HepG2 (cell line): ENCODE measurements at regions not wholly inside any gene's neighbourhood (a gene's known extent, or its start where the extent isn't known, plus 50 kb on each side); places are given as distances from the start of the nearest gene placed in this dataset.

Experiments
- ATAC-seq: fragments of 200-7000 bp; cut with Tn5 transposase; 3 replicates; pipeline ENCODE4 v1.9.1; 2020; ENCODE audit warnings: mild to moderate bottlenecking, moderate library complexity
- BruUV-seq: library from RNA; stranded (reverse); fragments of 400-500 nt; replicated peaks from 2 replicates; lab custom pipeline; 2021; lab: Mats Ljungman, UMichigan
- CTCF ChIA-PET: fragments of 300-600 bp; formaldehyde crosslinking; extraction: SDS; loops from one replicate; lab custom pipeline; 2021; ENCODE audit warnings: low total read pairs, inconsistent platforms, low intra/inter-chr PET ratio; lab: Yijun Ruan, JAX
- POLR2A ChIA-PET: fragments of 350-600 bp; sonication (Branson Sonifier 250); formaldehyde crosslinking; loops from one replicate; lab custom pipeline; 2020; ENCODE audit warnings: antibody characterized with exemption, inconsistent platforms; lab: Yijun Ruan, JAX
- DNase-seq: peaks from one replicate; pipeline ENCODE4 v3.0.0-alpha.2; 2015; ENCODE audit warnings: low spot score
- FAIRE-seq: peaks from 3 replicates; lab custom pipeline; 2011; peaks lifted over from hg19 to GRCh38; lab: Jason Lieb, UNC
- H2AFZ ChIP-seq: one replicate; pipeline ENCODE4 v1.6.1; 2011; ENCODE audit warnings: low read length, inconsistent platforms
- H3K27ac ChIP-seq: fragments of 300-600 bp; 3 replicates; pipeline ENCODE4 v1.8.0; 2011; ENCODE audit warnings: mixed run types, mild to moderate bottlenecking, mixed read lengths, low read length, inconsistent platforms; ENCODE audit not compliant: insufficient read depth; ENCODE audit errors: extremely low read length
- H3K27me3 ChIP-seq, 2 experiments: fragments of 200-600 bp in 1 of 2; 2 replicates in 1 of 2; 3 replicates in 1 of 2; pipeline versions ENCODE4 v1.6.0 to v1.8.0; 2011; ENCODE audit warnings: low read length in 2 of 2, mild to moderate bottlenecking in 2 of 2, moderate library complexity in 2 of 2, inconsistent platforms in 1 of 2; ENCODE audit not compliant: insufficient read depth in 2 of 2, control insufficient read depth in 1 of 2
- H3K36me3 ChIP-seq, 2 experiments: fragments of 200-600 bp in 1 of 2; replicated peaks in 1 of 2; 2 replicates in 1 of 2; 3 replicates in 1 of 2; pipeline versions ENCODE4 v1.5.1 to v1.8.0; 2011; ENCODE audit warnings: low read length in 2 of 2, inconsistent platforms in 1 of 2; ENCODE audit not compliant: insufficient read depth in 2 of 2, control insufficient read depth in 1 of 2
- H3K4me1 ChIP-seq: 2 replicates; pipeline ENCODE4 v1.5.1; 2012; ENCODE audit warnings: low read length, inconsistent platforms; ENCODE audit not compliant: insufficient read depth
- H3K4me2 ChIP-seq: 2 replicates; pipeline ENCODE4 v1.6.0; 2011; ENCODE audit warnings: low read depth, low read length, inconsistent platforms
- H3K4me3 ChIP-seq, 3 experiments: fragments of 200-600 bp in 1 of 3; sonication (generic), shearing (Covaris generic) in 1 of 3; replicated peaks in 1 of 3; 2 replicates each; pipeline ENCODE4 v1.5.1; 2011 to 2016; ENCODE audit warnings: low read length in 3 of 3, inconsistent platforms in 2 of 3, low read depth in 2 of 3, mild to moderate bottlenecking in 2 of 3, control low read depth in 1 of 3, mixed read lengths in 1 of 3; ENCODE audit not compliant: insufficient read depth in 1 of 3
- H3K79me2 ChIP-seq: one replicate; pipeline ENCODE4 v1.6.1; 2011; ENCODE audit warnings: low read length, inconsistent platforms; ENCODE audit not compliant: insufficient read depth
- H3K9ac ChIP-seq: 2 replicates; pipeline ENCODE4 v1.6.0; 2011; ENCODE audit warnings: mild to moderate bottlenecking, low read depth, low read length, inconsistent platforms; ENCODE audit not compliant: insufficient read depth
- H3K9me3 ChIP-seq: 2 replicates; pipeline ENCODE4 v1.5.1; 2012; ENCODE audit warnings: mild to moderate bottlenecking, low read length
- H4K20me1 ChIP-seq: 2 replicates; pipeline ENCODE4 v1.6.0; 2011; ENCODE audit warnings: inconsistent platforms, mild to moderate bottlenecking, low read length, moderate library complexity; ENCODE audit not compliant: insufficient read depth
- CREB1 ChIP-seq, 2 experiments: fragments of 450-650 bp in 1 of 2; IDR thresholded peaks; 2 replicates each; pipeline ENCODE4 v1.6.1; 2016 to 2017; ENCODE audit warnings: control low read depth in 1 of 2, mild to moderate bottlenecking in 1 of 2, missing compliant biosample characterization in 1 of 2, missing genetic modification characterization in 1 of 2
- FOXP4 ChIP-seq: sonication (generic); formaldehyde crosslinking; IDR thresholded peaks from 2 replicates; pipeline ENCODE4 v1.4.0; 2020; ENCODE audit warnings: missing genetic modification reagents
- GLMP ChIP-seq: sonication (generic); formaldehyde crosslinking; IDR thresholded peaks from 2 replicates; pipeline ENCODE4 v1.9.0; 2021; ENCODE audit warnings: missing genetic modification reagents, mild to moderate bottlenecking, borderline replicate concordance
- NR0B2 ChIP-seq: sonication (generic); formaldehyde crosslinking; IDR thresholded peaks from 2 replicates; pipeline ENCODE4 v1.4.0; 2020; ENCODE audit warnings: mild to moderate bottlenecking, missing genetic modification reagents
- PRMT3 ChIP-seq: sonication (generic); formaldehyde crosslinking; IDR thresholded peaks from 2 replicates; pipeline ENCODE4 v1.8.1; 2022; ENCODE audit warnings: low read depth, mild to moderate bottlenecking, moderate library complexity, missing genetic modification reagents, borderline replicate concordance
- STAG1 ChIP-seq: sonication (generic); formaldehyde crosslinking; IDR thresholded peaks from 2 replicates; pipeline ENCODE4 v1.4.0; 2020; ENCODE audit warnings: missing genetic modification reagents
- ZNF503 ChIP-seq: sonication (generic); formaldehyde crosslinking; IDR thresholded peaks from 2 replicates; pipeline ENCODE4 v1.4.0; 2020; ENCODE audit warnings: missing genetic modification reagents
- WGBS: methylation state at CpG from one replicate; pipeline ENCODE4 v1.1.6; 2017; ENCODE audit warnings: low lambda C conversion rate; 5-methylcytosine and 5-hydroxymethylcytosine counted together
- in situ Hi-C: cut with HindIII; loops from 2 replicates; pipeline ENCODE4 v1.10.0; 2017; ENCODE audit warnings: low pct_unique_long_range_greater_than_20kb; ENCODE audit not compliant: extremely low pct_ligation_motif_present
- intact Hi-C: fragments of 100-400 bp; cut with micrococcal nuclease; formaldehyde crosslinking; loops from one replicate; pipeline ENCODE4 v1.10.0; 2022; ENCODE audit not compliant: unreplicated experiment

GRCh38 chr10:76735866-76736265 lies 901.7 kb downstream of the KCNMA1 start:
- Histone ChIP-seq H4K20me1 (no peaks in the 10 kb centered on the region), H3K4me1 (no peaks in the 10 kb centered on the region), H3K4me2 (no peak overlapping the region), H3K9me3 (0 out of 2 replicates have a peak, but pooled peaks cover 6% of the 10 kb centered on the region), H3K9ac (no peak overlapping the region), H3K36me3 (no peaks in the 10 kb centered on the region), H2AFZ (no peak overlapping the region), H3K27me3 (no peaks in the 10 kb centered on the region), H3K79me2 (no peaks in the 10 kb centered on the region), H3K27ac (no peak overlapping the region), H3K4me3 (no peak overlapping the region)
- in situ Hi-C loops (no loop called here), intact Hi-C loops (no loop called here)
- ATAC-seq (no peak), FAIRE-seq (no peak), DNase-seq (no peak)
- BruUV-seq: no TSS peak
- POLR2A ChIA-PET: no interaction called here
- no peak for TF ChIP-seq FOXP4 (CRISPR knock-in tag)
- TF ChIP-seq CREB1 (IDR thresholded peaks at IDR 0.05): no peak
- TF ChIP-seq CREB1 (CRISPR knock-in tag; IDR thresholded peaks at IDR 0.05): no peak
- TF ChIP-seq GLMP (CRISPR knock-in tag): no peak
- no peak for TF ChIP-seq STAG1
- no peak for TF ChIP-seq NR0B2 (CRISPR knock-in tag)
- no peak for TF ChIP-seq PRMT3 (CRISPR knock-in tag)
- TF ChIP-seq ZNF503 (CRISPR knock-in tag): no peak
- CTCF ChIA-PET: no interaction called here
- WGBS: 50% methylated on average over 2 of the region's 2 CpGs
